ENCODE measurements at regions not wholly inside any gene's neighbourhood (a gene's known extent, or its start where the extent isn't known, plus 50 kb on each side); places are given as distances from the start of the nearest gene placed in this dataset.

DNA sequence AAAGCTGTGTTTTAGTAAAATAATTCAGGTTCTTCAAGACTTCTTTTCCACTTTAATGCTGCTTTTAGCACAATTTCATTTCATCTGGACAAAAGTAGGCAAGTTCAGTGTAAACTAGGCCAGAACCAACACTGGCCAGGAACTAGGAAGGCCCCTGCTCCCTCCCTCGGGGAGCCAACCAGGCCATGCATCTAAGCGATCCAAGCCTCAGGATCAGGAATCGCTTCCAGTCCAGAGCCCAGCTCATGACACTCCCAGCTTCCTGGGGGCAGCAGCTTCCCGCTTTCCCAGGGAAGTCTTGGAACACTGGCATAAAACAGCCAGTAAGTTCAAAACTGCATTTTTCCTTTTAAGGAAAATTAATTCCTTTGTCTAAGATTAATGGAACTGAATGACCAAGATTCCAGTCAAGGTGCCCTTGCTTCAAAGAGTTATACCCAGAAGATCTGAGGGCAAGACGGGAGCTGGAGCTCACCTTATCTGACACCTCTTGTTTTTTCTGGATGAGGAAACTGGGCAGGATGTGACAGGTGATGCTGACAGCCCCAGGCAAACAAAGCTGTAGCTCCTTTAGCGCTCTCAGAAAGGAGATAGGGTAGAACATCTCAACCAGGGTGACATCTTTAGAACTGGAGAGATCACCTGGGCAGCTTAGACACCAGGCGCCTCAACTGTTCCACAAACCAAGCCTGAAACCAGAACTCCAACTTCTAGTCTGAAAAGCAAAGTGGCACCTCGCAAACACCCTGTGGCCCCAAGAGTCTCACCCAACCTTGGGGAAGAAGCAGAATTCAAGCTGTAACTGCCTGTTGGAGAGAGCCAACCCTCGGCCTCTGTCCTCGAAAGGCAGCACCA, 61.4 kb upstream of the PNMA1 start:
- Histone ChIP-seq H3K27ac (peak overlapping the region; percentile 62 to 74), H3K9me3 (no peaks in the 10 kb centered on the region), H3K27me3 (replicated peaks; ENCODE audit: insufficient read depth) (no peaks in the 10 kb centered on the region), H3K4me3 (no peak overlapping the region), H3K4me1 (ENCODE audit: control insufficient read depth in 1 of 2, low read depth in 2 of 2) (peaks cover 46 to 68% of the 10 kb centered on the region in 2 donors), H3K36me3 (no peaks in the 10 kb centered on the region)
- TF ChIP-seq, protein P1, sequence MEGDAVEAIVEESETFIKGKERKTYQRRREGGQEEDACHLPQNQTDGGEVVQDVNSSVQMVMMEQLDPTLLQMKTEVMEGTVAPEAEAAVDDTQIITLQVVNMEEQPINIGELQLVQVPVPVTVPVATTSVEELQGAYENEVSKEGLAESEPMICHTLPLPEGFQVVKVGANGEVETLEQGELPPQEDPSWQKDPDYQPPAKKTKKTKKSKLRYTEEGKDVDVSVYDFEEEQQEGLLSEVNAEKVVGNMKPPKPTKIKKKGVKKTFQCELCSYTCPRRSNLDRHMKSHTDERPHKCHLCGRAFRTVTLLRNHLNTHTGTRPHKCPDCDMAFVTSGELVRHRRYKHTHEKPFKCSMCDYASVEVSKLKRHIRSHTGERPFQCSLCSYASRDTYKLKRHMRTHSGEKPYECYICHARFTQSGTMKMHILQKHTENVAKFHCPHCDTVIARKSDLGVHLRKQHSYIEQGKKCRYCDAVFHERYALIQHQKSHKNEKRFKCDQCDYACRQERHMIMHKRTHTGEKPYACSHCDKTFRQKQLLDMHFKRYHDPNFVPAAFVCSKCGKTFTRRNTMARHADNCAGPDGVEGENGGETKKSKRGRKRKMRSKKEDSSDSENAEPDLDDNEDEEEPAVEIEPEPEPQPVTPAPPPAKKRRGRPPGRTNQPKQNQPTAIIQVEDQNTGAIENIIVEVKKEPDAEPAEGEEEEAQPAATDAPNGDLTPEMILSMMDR (IDR thresholded peaks at IDR 0.05) = no peak
- no peak for ATAC-seq (ENCODE audit: insufficient number of reproducible peaks, low FRiP score, low read depth)
- DNase-seq (ENCODE audit: low spot score) = no peak

DNA sequence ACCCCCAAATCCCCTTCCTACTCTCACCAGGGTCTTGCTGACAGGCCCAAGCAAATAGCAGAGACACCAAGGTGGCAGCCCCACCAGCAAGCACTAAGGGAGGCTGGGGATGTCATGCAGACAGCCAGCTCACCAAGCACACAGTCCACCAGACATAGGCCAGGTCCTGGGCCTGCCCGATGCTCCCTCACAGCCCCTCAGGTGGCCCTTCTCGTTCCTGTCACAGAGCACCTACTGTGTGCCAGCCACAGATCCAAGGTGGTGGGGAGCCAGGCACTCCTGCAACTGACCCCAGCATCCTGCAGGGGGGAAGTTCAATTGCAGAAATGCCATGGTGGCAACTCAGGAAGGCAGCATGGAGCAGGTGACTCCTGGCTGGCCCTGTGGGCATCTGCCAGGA, 60.5 kb upstream of the PNMA1 start:
- Histone ChIP-seq H3K27me3 (replicated peaks; ENCODE audit: insufficient read depth) (no peaks in the 10 kb centered on the region), H3K9me3 (no peaks in the 10 kb centered on the region), H3K4me1 (ENCODE audit: control insufficient read depth in 1 of 2, low read depth in 2 of 2) (peaks cover 46 to 72% of the 10 kb centered on the region in 2 donors), H3K4me3 (no peak overlapping the region), H3K36me3 (no peaks in the 10 kb centered on the region), H3K27ac (peak overlapping the region; percentile 62 to 74)
- ATAC-seq (ENCODE audit: insufficient number of reproducible peaks, low FRiP score, low read depth) (no peak), DNase-seq (ENCODE audit: low spot score) (no peak)
- TF ChIP-seq, protein P1 (IDR thresholded peaks at IDR 0.05) = no peak

DNA sequence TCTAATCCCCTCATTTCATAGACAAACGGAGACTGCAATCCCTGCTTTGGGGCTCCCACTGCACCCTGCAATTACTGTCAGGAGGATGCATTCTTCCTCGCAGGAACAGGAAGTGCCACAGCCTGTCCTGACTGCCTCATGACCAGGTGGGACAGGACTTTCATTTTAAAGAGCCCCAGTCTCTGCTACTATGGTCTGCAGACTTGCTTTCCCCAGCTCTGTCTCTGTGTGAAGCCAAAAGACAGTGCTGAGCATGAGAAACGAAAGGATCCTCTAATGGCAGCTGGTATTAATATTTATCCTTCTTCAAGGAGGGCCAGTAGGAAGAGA, 60.0 kb upstream of the PNMA1 start:
- Histone ChIP-seq H3K36me3 (no peaks in the 10 kb centered on the region), H3K9me3 (no peaks in the 10 kb centered on the region), H3K4me1 (ENCODE audit: control insufficient read depth in 1 of 2, low read depth in 2 of 2) (peaks cover 46 to 72% of the 10 kb centered on the region in 2 donors), H3K4me3 (no peak overlapping the region), H3K27ac (peak overlapping the region; percentile 62 to 74), H3K27me3 (replicated peaks; ENCODE audit: insufficient read depth) (no peaks in the 10 kb centered on the region)
- TF ChIP-seq, protein P1 (IDR thresholded peaks at IDR 0.05) = no peak
- DNase-seq (ENCODE audit: low spot score) (no peak), ATAC-seq (ENCODE audit: insufficient number of reproducible peaks, low FRiP score, low read depth) (no peak)

DNA sequence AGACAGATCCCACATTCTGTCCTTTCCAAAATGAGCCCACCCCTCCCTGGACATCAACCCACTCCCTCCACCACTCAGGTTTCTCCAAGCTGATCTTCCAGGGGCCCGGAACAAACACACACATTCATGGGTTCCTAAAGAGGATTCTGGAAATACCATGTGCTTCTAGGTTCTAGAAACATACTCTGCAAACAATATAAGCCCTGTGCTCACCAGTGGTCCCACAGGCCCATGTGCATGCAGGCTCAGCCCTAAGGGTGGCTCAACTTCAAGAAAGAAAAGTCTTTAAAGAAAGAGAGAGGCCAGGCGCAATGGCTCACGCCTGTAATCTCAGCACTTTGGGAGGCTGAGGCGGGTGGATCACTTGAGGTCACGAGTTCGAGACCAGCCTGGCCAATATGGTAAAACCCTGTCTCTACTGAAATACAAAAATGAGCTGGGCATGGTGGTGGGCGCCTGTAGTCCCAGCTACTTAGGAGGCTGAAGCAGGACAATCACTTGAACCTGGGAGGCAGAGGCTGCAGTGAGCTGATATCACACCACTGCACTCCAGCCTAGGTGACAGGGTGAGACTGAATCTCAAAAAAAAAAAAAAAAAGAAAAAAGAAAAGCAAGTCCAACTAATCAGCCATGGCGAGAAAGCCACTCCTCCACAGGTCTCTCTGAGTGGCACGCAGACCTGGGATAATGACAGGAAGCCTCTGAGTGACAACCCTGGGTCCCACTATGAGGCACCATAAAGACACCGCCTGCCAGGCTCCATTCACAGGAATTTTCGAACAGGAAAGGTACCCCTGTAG, 59.5 kb upstream of the PNMA1 start:
- Histone ChIP-seq H3K4me3 (no peak overlapping the region), H3K9me3 (no peaks in the 10 kb centered on the region), H3K27me3 (replicated peaks; ENCODE audit: insufficient read depth) (no peaks in the 10 kb centered on the region), H3K4me1 (ENCODE audit: control insufficient read depth in 1 of 2, low read depth in 2 of 2) (peaks cover 51 to 75% of the 10 kb centered on the region in 2 donors), H3K36me3 (no peaks in the 10 kb centered on the region), H3K27ac (peak overlapping the region; percentile 62 to 74)
- DNase-seq (ENCODE audit: low spot score) (no peak), ATAC-seq (ENCODE audit: insufficient number of reproducible peaks, low FRiP score, low read depth) (no peak)
- TF ChIP-seq, protein P1 (IDR thresholded peaks at IDR 0.05) = no peak

All from thoracic aorta (tissue), 2 donors.